GM12878 (cell line): ENCODE measurements at regions not wholly inside any gene's neighbourhood (a gene's known extent, or its start where the extent isn't known, plus 50 kb on each side); places are given as distances from the start of the nearest gene placed in this dataset.

Experiments
- NKRF ChIP-seq: fragments of 450-650 bp; conservative IDR thresholded peaks from 2 replicates; pipeline ENCODE4 v1.6.1; 2017; ENCODE audit warnings: mild to moderate bottlenecking, moderate library complexity
- NR2C2 ChIP-seq: IDR thresholded peaks from 2 replicates; pipeline ENCODE4 v1.6.1; 2011; ENCODE audit warnings: borderline replicate concordance, low read depth; ENCODE audit not compliant: control insufficient read depth, insufficient read length
- REST ChIP-seq: IDR thresholded peaks from 2 replicates; pipeline ENCODE4 v1.6.1; 2012; ENCODE audit warnings: mild to moderate bottlenecking, low read depth, low read length
- SUPT20H ChIP-seq: IDR thresholded peaks from 2 replicates; pipeline ENCODE4 v1.6.1; 2011; ENCODE audit warnings: low read depth, mild to moderate bottlenecking, low read length, moderate library complexity, borderline replicate concordance; ENCODE audit not compliant: control insufficient read depth
- ZNF24 ChIP-seq: fragments of 450-650 bp; IDR thresholded peaks from 2 replicates; pipeline ENCODE4 v1.6.1; 2017; ENCODE audit warnings: antibody characterized with exemption, mild to moderate bottlenecking
- TF ChIP-seq, protein P1 (sequence below): IDR thresholded peaks from 2 replicates; pipeline ENCODE4 v1.6.1; 2011; ENCODE audit warnings: low read depth, low read length, improper control_type of control experiment, borderline replicate concordance
- TF ChIP-seq, protein P2 (sequence below): fragments of 450-650 bp; IDR thresholded peaks from 2 replicates; pipeline ENCODE4 v1.6.1; 2016; ENCODE audit warnings: mild to moderate bottlenecking

GRCh38 chr2:226452768-226453167, 346.9 kb downstream of the IRS1 start (continued):
- TF ChIP-seq SUPT20H (no peak), NR2C2 (no peak), ZNF24 (no peak), REST (no peak), NKRF (no peak)
- TF ChIP-seq, protein P1, sequence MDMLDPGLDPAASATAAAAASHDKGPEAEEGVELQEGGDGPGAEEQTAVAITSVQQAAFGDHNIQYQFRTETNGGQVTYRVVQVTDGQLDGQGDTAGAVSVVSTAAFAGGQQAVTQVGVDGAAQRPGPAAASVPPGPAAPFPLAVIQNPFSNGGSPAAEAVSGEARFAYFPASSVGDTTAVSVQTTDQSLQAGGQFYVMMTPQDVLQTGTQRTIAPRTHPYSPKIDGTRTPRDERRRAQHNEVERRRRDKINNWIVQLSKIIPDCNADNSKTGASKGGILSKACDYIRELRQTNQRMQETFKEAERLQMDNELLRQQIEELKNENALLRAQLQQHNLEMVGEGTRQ: no peak
- TF ChIP-seq, protein P2, sequence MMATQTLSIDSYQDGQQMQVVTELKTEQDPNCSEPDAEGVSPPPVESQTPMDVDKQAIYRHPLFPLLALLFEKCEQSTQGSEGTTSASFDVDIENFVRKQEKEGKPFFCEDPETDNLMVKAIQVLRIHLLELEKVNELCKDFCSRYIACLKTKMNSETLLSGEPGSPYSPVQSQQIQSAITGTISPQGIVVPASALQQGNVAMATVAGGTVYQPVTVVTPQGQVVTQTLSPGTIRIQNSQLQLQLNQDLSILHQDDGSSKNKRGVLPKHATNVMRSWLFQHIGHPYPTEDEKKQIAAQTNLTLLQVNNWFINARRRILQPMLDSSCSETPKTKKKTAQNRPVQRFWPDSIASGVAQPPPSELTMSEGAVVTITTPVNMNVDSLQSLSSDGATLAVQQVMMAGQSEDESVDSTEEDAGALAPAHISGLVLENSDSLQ: no peak
